ENCODE measurements at regions not wholly inside any gene's neighbourhood (a gene's known extent, or its start where the extent isn't known, plus 50 kb on each side); places are given as distances from the start of the nearest gene placed in this dataset.

DNA sequence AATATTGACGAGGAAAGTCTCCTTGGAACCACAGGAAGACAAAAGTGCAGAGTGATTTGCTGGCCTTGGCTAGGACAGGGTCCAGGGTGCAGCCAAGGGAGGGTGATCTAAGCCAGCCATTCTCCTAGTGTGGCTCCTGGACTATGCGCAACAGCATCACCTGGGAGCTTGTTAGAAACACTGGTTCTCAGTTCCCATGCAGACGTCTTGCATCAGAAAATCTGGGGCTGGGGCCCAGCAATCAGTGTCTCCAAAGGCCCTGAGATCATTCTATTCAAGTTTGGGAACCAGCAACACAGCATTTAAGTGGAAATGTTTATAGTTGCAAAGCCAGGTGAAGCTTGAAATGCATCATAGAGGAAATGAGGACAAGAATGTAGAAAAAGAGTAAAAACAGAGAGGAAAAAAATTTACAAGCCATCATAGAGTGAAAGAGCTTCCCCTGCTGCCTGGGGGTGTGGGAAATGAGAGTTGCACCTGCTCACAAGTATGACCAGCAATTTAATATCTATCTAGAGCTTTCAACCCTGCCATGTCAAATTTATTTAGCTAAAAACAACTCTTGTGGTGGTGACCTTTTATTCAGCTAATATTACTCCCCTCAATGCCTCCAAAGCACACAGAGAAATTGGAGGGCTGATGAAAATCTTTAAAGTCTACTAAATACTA is 54.4 kb upstream of the SEC11C start:
- Histone ChIP-seq H3K27me3 (peaks cover 0 to 13% (median 0%) of the 10 kb centered on the region in 9 donors), H3K4me1 (no peaks in the 10 kb centered on the region), H3K4me3 (no peak overlapping the region), H3K36me3 (no peaks in the 10 kb centered on the region), H3K27ac (no peak overlapping the region), H3K9me3 (no peaks in the 10 kb centered on the region)
- ATAC-seq (no peak), DNase-seq (no peak)
- intact Hi-C loops (cut with DNase I), result loop anchor here in 6 of 10 donors (2.0 to 10.0 kb wide), 4 partner anchors 180 to 320 kb away; no protein-coding TSS in a partner anchor
- 85 to 92% (median 91%) methylated on average over 3 of the region's 3 CpGs for WGBS, 4 donors
- TF ChIP-seq POLR2A (IDR thresholded peaks at IDR 0.05), result no peak
- TF ChIP-seq, protein P1, sequence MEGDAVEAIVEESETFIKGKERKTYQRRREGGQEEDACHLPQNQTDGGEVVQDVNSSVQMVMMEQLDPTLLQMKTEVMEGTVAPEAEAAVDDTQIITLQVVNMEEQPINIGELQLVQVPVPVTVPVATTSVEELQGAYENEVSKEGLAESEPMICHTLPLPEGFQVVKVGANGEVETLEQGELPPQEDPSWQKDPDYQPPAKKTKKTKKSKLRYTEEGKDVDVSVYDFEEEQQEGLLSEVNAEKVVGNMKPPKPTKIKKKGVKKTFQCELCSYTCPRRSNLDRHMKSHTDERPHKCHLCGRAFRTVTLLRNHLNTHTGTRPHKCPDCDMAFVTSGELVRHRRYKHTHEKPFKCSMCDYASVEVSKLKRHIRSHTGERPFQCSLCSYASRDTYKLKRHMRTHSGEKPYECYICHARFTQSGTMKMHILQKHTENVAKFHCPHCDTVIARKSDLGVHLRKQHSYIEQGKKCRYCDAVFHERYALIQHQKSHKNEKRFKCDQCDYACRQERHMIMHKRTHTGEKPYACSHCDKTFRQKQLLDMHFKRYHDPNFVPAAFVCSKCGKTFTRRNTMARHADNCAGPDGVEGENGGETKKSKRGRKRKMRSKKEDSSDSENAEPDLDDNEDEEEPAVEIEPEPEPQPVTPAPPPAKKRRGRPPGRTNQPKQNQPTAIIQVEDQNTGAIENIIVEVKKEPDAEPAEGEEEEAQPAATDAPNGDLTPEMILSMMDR (IDR thresholded peaks at IDR 0.05), result no peak

DNA sequence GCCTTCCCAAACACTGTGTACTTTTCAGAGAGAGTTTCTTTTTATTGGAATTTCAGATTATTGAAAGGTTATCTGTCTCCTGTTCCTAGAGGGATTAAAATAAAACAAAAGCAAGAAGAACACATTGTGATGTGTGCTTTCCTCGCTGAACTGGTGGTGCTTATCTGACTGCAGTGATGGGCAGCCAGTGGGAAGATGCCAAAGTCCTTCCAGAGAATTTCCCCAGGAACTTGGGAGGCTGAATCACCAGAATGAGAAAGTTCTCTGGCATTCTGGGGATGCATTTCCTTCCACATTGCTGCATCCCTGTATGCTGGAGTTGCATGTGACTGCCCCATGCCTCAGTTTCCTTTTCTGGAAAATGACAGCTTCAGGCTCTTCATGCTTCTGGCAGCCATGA is 53.9 kb upstream of the SEC11C start:
- no peak overlapping the region for H3K4me3 ChIP-seq
- peaks cover 0 to 15% (median 0%) of the 10 kb centered on the region in 9 donors for H3K27me3 ChIP-seq
- no peaks in the 10 kb centered on the region for H3K9me3 ChIP-seq
- intact Hi-C loops (cut with DNase I), result loop anchor here in 6 of 10 donors (2.0 to 10.0 kb wide), 4 partner anchors 179 to 319 kb away; no protein-coding TSS in a partner anchor
- H3K36me3 ChIP-seq, result no peaks in the 10 kb centered on the region
- no peak overlapping the region for H3K27ac ChIP-seq
- no peak for ATAC-seq
- no peak for DNase-seq
- 33 to 45% (median 37%) methylated on average over 1 of the region's 1 CpG for WGBS, 4 donors
- no peak for TF ChIP-seq POLR2A (IDR thresholded peaks at IDR 0.05)
- TF ChIP-seq, protein P1 (IDR thresholded peaks at IDR 0.05), result no peak
- no peaks in the 10 kb centered on the region for H3K4me1 ChIP-seq

DNA sequence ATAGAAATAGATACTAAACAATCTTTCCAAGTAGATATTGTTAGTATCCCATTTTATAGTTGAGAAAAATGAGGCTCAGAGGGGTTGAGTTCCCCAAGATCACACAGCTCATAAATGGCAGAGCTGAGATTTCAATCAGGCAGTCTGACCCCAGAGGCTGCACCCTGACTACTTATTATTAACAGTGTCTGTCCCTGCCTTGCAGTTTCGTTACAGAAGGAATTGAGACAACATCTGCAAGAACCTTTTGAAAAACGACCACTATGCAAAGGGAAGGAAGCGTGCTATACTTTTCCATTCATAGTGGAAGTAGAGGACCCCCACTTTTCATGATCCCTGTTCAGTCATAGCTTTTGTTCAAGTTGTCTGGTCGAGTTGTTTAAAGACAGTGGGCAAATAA is 53.2 kb upstream of the SEC11C start:
- ATAC-seq, result no peak

DNA sequence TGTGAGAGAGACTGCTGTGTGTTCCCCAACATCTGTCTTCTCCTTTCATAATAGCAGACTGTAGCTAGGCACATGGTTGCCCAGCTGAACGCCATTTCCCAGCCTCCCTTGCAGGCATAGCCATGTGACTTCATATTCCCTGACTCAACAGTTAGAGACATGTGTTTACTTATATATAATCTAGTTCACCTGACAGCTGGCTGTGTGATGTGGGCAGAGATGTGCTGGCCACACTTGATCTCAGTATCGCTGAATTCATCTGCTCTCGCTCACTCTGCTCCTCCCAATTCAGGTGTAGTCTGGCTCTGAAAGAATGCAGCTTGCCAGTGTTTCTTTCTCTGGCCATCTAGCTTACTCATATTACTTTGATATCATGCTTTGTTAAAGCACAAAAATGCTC is 52.3 kb upstream of the SEC11C start:
- TF ChIP-seq, protein P1 (IDR thresholded peaks at IDR 0.05), result no peak
- no peak for TF ChIP-seq POLR2A (IDR thresholded peaks at IDR 0.05)
- Histone ChIP-seq H3K9me3 (no peaks in the 10 kb centered on the region), H3K36me3 (no peaks in the 10 kb centered on the region), H3K4me1 (no peaks in the 10 kb centered on the region), H3K27me3 (peaks cover 0 to 10% (median 0%) of the 10 kb centered on the region in 9 donors), H3K27ac (no peak overlapping the region), H3K4me3 (no peak overlapping the region)
- intact Hi-C loops (cut with DNase I), result loop anchor here in 5 of 10 donors (10.0 kb wide), 3 partner anchors 177 to 317 kb away; no protein-coding TSS in a partner anchor
- 87 to 93% (median 89%) methylated on average over 3 of the region's 3 CpGs for WGBS, 4 donors
- ATAC-seq (no peak), DNase-seq (no peak)

More for the DNA sequence above, 53.2 kb upstream of the SEC11C start:
- H3K9me3 ChIP-seq, result no peaks in the 10 kb centered on the region
- H3K4me1 ChIP-seq, result no peaks in the 10 kb centered on the region
- TF ChIP-seq, protein P1 (IDR thresholded peaks at IDR 0.05), result no peak
- no peak for TF ChIP-seq POLR2A (IDR thresholded peaks at IDR 0.05)
- H3K27me3 ChIP-seq, result peaks cover 0 to 15% (median 0%) of the 10 kb centered on the region in 9 donors
- H3K4me3 ChIP-seq, result no peak overlapping the region
- H3K36me3 ChIP-seq, result no peaks in the 10 kb centered on the region
- no peak for DNase-seq
- intact Hi-C loops (cut with DNase I), result loop anchor here in 5 of 10 donors (10.0 kb wide), 3 partner anchors 178 to 318 kb away; no protein-coding TSS in a partner anchor
- H3K27ac ChIP-seq, result no peak overlapping the region
- WGBS, 4 donors, result 62 to 71% (median 69%) methylated on average over 4 of the region's 4 CpGs

Data from heart left ventricle (tissue), 16 donors.